IMR-90 (cell line): ENCODE measurements at regions not wholly inside any gene's neighbourhood (a gene's known extent, or its start where the extent isn't known, plus 50 kb on each side); places are given as distances from the start of the nearest gene placed in this dataset.

Source experiments
- CTCF ChIP-seq: conservative IDR thresholded peaks from 2 replicates; pipeline ENCODE4 v1.5.1; 2012; ENCODE audit warnings: mild to moderate bottlenecking, low read depth, low read length, improper control_type of control experiment
- MXI1 ChIP-seq: IDR thresholded peaks from 2 replicates; pipeline ENCODE4 v1.6.1; 2012; ENCODE audit warnings: low read depth, mild to moderate bottlenecking, low read length, moderate library complexity, borderline replicate concordance
- POLR2A ChIP-seq: IDR thresholded peaks from 2 replicates; pipeline ENCODE4 v1.6.1; 2012; ENCODE audit warnings: mild to moderate bottlenecking, low read depth, low read length
- USF2 ChIP-seq: fragments of 150-350 bp; IDR thresholded peaks from 2 replicates; pipeline ENCODE4 v1.6.1; 2017; ENCODE audit warnings: mild to moderate bottlenecking, antibody characterized with exemption, low read length, low read depth

- TF ChIP-seq CTCF (no peak), MXI1 (no peak), USF2 (no peak), POLR2A (no peak)
These were observed 291.2 kb upstream of the C2CD4B start for GRCh38 chr15:62456011-62456920.
